GM20000 (cell line): ENCODE measurements at regions not wholly inside any gene's neighbourhood (a gene's known extent, or its start where the extent isn't known, plus 50 kb on each side); places are given as distances from the start of the nearest gene placed in this dataset.

Experiments used
- DNase-seq: peaks from one replicate; pipeline ENCODE4 v3.0.0; 2012; ENCODE audit warnings: low spot score
- TF ChIP-seq, protein P1 (sequence below): IDR thresholded peaks from 2 replicates; pipeline ENCODE4 v1.5.1; 2012; ENCODE audit warnings: mild to moderate bottlenecking, control low read depth; ENCODE audit errors: extremely low read depth, missing control alignments

DNA sequence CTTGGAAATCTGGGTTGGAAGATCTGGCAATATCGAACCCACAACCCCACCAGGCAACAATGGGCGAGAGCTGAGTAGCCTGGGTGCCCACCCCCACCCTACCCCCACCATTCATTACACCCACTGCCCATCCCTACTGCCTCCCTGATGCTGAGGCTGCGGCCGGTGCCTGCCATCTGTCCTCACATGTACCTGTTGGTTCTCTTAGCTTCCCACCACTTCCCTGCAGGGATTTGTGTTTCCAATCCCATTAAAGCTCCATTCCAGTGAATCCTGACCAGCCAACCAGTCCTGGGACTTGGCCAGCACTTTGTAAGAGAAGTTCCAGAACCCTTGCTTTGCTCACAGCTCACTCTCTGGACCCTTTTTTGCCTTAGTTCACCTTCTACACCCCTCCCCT is 163.0 kb upstream of the SH3BP4 start:
- DNase-seq, result no peak
- TF ChIP-seq, protein P1, sequence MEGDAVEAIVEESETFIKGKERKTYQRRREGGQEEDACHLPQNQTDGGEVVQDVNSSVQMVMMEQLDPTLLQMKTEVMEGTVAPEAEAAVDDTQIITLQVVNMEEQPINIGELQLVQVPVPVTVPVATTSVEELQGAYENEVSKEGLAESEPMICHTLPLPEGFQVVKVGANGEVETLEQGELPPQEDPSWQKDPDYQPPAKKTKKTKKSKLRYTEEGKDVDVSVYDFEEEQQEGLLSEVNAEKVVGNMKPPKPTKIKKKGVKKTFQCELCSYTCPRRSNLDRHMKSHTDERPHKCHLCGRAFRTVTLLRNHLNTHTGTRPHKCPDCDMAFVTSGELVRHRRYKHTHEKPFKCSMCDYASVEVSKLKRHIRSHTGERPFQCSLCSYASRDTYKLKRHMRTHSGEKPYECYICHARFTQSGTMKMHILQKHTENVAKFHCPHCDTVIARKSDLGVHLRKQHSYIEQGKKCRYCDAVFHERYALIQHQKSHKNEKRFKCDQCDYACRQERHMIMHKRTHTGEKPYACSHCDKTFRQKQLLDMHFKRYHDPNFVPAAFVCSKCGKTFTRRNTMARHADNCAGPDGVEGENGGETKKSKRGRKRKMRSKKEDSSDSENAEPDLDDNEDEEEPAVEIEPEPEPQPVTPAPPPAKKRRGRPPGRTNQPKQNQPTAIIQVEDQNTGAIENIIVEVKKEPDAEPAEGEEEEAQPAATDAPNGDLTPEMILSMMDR, result no peak

DNA sequence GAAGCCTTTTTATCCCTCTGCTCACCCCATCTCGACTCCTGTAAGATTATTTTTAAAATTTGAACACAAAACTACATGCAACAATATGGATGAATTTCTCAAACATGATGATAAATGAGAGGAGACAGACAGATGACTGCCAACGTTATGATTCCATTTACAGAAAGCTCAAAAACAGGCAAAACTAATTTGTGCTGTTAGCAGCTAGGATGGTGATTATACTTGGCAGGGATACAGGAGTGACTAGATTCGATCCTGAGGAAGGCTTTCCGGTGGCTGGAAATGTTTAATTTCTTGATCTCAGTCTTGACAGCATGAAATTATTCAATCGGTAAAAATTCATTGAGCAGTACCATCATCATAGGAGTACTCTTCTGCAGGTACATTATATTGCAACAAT is 163.4 kb upstream of the SH3BP4 start:
- DNase-seq, result no peak
- TF ChIP-seq, protein P1, result no peak

DNA sequence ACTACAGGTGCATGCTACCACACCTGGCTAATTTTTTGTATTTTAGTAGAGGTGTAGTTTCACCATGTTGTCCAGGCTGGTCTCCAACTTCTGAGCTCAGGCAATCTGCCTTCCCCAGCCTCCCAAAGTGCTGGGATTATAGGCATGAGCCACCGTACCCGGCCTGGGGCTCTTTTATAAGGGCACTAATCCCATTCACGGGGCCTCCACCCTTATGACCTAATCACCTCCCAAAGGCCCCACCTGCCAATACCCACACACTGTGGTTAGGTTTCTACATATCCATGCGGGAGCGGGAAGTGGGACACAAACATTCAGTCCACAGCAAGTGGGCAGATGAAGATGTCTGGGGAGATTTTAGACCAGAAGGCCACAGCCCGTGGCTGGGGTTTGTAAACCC is 164.7 kb upstream of the SH3BP4 start:
- DNase-seq, result no peak
- TF ChIP-seq, protein P1, result no peak

- TF ChIP-seq, protein P1, result no peak
- DNase-seq, result no peak
Measured at GRCh38 chr2:234773764-234774409, 177.9 kb upstream of the SH3BP4 start.

DNA sequence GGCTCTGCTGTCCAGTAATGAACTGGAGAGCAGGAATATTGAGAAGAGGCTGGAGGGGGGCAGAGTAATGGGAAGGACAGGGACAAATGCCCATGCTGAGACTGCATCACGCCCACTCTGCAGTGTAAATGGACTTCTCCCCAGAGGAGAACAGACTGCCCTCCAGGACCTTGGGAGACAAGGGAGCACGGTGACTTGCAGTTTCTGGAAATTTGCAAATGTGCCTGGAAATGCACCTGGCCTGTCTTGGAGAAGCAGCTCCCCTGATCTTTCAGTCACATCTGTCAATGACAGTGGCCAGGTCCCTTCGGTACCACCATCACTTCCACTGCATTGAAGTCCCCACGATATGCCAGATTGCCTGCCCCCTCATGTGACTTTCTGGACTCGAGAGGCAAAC is 178.7 kb upstream of the SH3BP4 start:
- no peak for DNase-seq
- TF ChIP-seq, protein P1, result no peak

DNA sequence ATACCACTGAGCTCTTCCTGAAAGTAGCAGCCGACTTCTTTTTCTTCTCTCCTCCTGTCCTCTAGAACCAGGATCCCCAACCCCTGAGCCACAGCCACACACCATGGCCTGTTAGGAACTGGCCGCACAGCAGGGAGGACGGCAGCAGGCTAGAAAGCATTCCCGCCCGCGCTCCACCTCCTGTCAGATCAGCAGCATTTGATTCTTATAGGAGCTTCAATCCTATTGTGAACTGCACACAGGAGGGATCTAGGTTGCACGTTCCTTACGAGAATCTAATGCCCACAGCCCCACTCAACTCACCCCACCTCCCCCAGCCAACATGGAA is 179.1 kb upstream of the SH3BP4 start:
- no peak for DNase-seq
- TF ChIP-seq, protein P1, result no peak

- no peak for DNase-seq
Measured at GRCh38 chr2:234771980-234772732, 179.7 kb upstream of the SH3BP4 start.

More at GRCh38 chr2:234771980-234772732, 179.7 kb upstream of the SH3BP4 start:
- TF ChIP-seq, protein P1, result no peak
